Hepatocyte (in vitro differentiated cells): ENCODE measurements at regions not wholly inside any gene's neighbourhood (a gene's known extent, or its start where the extent isn't known, plus 50 kb on each side); places are given as distances from the start of the nearest gene placed in this dataset.

Experiments
- EZH2 ChIP-seq: fragments of 200-600 bp; sonication (generic); IDR thresholded peaks from 2 replicates; pipeline ENCODE4 v1.6.1; 2016; ENCODE audit warnings: antibody characterized with exemption, mild to moderate bottlenecking, borderline replicate concordance
- TF ChIP-seq, protein P1 (sequence below): fragments of 200-600 bp; sonication (generic); IDR thresholded peaks from 2 replicates; pipeline ENCODE4 v1.5.1; 2016; ENCODE audit warnings: antibody characterized with exemption, mild to moderate bottlenecking; ENCODE audit not compliant: poor library complexity

DNA sequence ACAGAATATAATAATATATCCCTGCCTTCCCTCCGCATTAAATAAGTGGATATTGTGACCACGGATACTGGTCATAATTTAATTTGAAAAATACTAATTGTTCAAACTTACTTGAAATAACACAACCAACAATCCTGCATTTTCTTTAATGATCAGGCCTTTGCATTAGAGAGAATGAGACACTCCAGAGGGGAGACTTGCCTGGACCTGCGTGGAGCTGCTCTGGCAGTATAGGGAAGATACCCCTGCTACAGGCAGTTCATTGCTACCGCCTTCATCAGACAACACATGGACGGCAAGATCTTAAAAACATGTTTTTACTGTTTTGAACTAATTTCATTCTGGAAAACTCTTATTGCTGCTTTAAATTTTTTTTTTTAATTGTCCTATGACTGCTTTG lies 211.0 kb upstream of the FAR2 start:
- TF ChIP-seq, protein P1, sequence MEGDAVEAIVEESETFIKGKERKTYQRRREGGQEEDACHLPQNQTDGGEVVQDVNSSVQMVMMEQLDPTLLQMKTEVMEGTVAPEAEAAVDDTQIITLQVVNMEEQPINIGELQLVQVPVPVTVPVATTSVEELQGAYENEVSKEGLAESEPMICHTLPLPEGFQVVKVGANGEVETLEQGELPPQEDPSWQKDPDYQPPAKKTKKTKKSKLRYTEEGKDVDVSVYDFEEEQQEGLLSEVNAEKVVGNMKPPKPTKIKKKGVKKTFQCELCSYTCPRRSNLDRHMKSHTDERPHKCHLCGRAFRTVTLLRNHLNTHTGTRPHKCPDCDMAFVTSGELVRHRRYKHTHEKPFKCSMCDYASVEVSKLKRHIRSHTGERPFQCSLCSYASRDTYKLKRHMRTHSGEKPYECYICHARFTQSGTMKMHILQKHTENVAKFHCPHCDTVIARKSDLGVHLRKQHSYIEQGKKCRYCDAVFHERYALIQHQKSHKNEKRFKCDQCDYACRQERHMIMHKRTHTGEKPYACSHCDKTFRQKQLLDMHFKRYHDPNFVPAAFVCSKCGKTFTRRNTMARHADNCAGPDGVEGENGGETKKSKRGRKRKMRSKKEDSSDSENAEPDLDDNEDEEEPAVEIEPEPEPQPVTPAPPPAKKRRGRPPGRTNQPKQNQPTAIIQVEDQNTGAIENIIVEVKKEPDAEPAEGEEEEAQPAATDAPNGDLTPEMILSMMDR, result no peak
- no peak for TF ChIP-seq EZH2
